Small intestine (tissue), 7 donors: ENCODE measurements at regions not wholly inside any gene's neighbourhood (a gene's known extent, or its start where the extent isn't known, plus 50 kb on each side); places are given as distances from the start of the nearest gene placed in this dataset.
"Not testable (repeated sequence)": the region's sequence is repeated elsewhere in the genome, so short reads cannot be mapped to it uniquely, and the experiment has no call there.

ENCODE experiments used
- DNase-seq, 2 donors: peaks; one replicate each; pipeline versions ENCODE4 v3.0.0 to v3.0.0-alpha.2; 2013
- FAIRE-seq: peaks from 2 replicates; lab custom pipeline; 2012; peaks lifted over from hg19 to GRCh38; lab: Jason Lieb, UNC
- H3K27ac ChIP-seq, 3 donors: one replicate each; pipeline ENCODE4 v1.5.1; 2013; ENCODE audit warnings: low read length in 2 of 3, mild to moderate bottlenecking in 2 of 3, control low read depth in 1 of 3, inconsistent platforms in 1 of 3, low read depth in 1 of 3, moderate library complexity in 1 of 3
- H3K27me3 ChIP-seq, 3 donors: one replicate each; pipeline ENCODE4 v1.6.1; 2013; ENCODE audit warnings: low read length in 3 of 3, inconsistent platforms in 1 of 3; ENCODE audit not compliant: control insufficient read depth in 3 of 3, insufficient read depth in 3 of 3
- H3K36me3 ChIP-seq, 3 donors: one replicate each; pipeline ENCODE4 v1.6.1; 2013; ENCODE audit warnings: low read length in 3 of 3, inconsistent platforms in 1 of 3, low read depth in 1 of 3, mild to moderate bottlenecking in 1 of 3, moderate library complexity in 1 of 3; ENCODE audit not compliant: control insufficient read depth in 3 of 3, insufficient read depth in 2 of 3
- H3K4me1 ChIP-seq, 3 donors: one replicate each; pipeline ENCODE4 v1.6.1; 2013; ENCODE audit warnings: low read length in 2 of 3, inconsistent platforms in 1 of 3, low read depth in 1 of 3, mild to moderate bottlenecking in 1 of 3, moderate library complexity in 1 of 3; ENCODE audit not compliant: control insufficient read depth in 3 of 3, insufficient read depth in 2 of 3
- H3K4me3 ChIP-seq, 3 donors: one replicate each; pipeline ENCODE4 v1.5.1; 2013; ENCODE audit warnings: low read length in 3 of 3, control low read depth in 1 of 3, inconsistent platforms in 1 of 3, low read depth in 1 of 3, mild to moderate bottlenecking in 1 of 3, moderate library complexity in 1 of 3
- H3K9me3 ChIP-seq, 2 donors: one replicate each; pipeline ENCODE4 v1.6.1; 2013; ENCODE audit warnings: low read depth in 1 of 2, low read length in 1 of 2; ENCODE audit not compliant: control insufficient read depth in 2 of 2, insufficient read depth in 1 of 2
- WGBS, 3 donors: extraction: QIAGEN DNeasy Blood & Tissue Kit; methylation state at CpG; one replicate each; pipeline ENCODE4 v1.1.7; 2013; 5-methylcytosine and 5-hydroxymethylcytosine counted together
- donor health status: healthy with polysubstance abuse.
- donor health status: control.
- donor health status: control.
- donor health status: Bipolar disorder and iron deficiency.
- donor health status: healthy.

DNA sequence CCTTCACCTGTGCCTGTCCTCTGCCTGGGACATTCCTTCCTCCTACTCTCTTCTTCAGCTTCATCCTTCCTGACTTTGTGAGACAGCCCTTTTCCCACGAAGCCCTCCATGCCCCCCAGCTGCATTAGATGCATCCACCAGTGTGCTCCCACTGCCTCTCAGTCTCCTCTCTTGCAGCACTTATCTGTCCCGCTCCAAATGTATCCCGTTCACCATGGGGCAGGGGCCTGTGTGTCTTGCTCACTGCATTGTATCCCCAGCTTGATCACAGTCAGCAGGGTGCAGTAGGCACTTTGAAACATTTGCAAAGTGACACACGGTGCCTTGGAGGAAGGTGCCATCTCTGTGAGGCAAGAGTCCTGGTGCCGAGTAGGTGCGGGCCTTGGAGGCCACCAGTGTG is 104.0 kb downstream of the SLC25A47 start:
- Histone ChIP-seq H3K4me3 (no peak overlapping the region), H3K27me3 (no peaks in the 10 kb centered on the region), H3K36me3 (peaks cover 0 to 22% (median 0%) of the 10 kb centered on the region in 3 donors), H3K4me1 (peaks cover 0 to 10% (median 0%) of the 10 kb centered on the region in 3 donors), H3K9me3 (no peaks in the 10 kb centered on the region), H3K27ac (no peak overlapping the region)
- WGBS, 3 donors = 83 to 90% (median 86%) methylated on average over 6 of the region's 6 CpGs
- FAIRE-seq (no peak), DNase-seq (no peak)

DNA sequence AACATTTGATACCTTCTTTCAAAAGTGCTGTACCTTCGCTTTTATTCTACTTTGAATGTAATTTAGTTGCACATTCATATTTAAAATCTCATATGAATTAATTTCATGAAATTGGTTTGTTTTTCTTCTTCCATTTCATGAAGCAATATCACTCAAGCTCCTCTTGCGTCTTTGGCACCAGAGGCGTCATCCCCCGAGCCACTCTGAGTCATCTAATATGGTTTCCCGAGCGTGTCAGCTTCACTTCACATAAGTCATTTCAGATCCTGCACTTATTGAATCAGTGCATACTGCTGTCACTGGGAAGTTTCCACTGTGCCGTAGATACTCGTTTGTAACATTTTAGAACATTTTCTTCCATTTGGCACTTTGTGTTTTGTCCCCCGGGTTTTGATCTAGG is 105.6 kb downstream of the SLC25A47 start:
- Histone ChIP-seq H3K36me3 (peaks cover 0 to 20% (median 0%) of the 10 kb centered on the region in 3 donors), H3K27me3 (no peaks in the 10 kb centered on the region), H3K9me3 (no peaks in the 10 kb centered on the region), H3K4me1 (peaks cover 0 to 10% (median 0%) of the 10 kb centered on the region in 3 donors), H3K4me3 (no peak overlapping the region), H3K27ac (no peak overlapping the region)
- 77 to 89% (median 86%) methylated on average over 9 of the region's 9 CpGs for WGBS, 3 donors
- DNase-seq (no peak), FAIRE-seq (no peak)

DNA sequence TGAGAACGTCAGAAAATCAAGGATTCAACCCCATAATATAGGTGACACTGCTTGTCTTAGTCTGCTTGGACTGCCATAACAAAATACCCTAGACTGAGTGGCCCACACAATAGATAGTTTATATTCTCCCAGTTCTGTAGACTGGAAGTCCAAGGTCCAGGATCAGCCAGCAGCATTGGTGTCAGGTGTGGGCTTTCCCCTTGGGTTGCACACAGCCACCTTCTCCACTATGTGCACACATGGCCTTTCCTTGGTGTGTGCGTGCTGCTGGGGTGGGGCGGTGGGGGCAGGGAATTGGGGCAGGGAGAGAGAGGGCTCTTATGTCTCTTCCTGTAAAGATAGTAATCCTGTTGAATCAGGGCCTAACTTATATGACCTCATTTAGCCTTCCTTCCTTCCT is 106.4 kb downstream of the SLC25A47 start:
- H3K4me1 ChIP-seq = peaks cover 0 to 10% (median 0%) of the 10 kb centered on the region in 3 donors
- H3K9me3 ChIP-seq = no peaks in the 10 kb centered on the region
- 19 to 66% (median 47%) methylated on average over 3 of the region's 3 CpGs for WGBS, 3 donors
- FAIRE-seq (no peak), DNase-seq (peak; percentile 50 to 71)
- H3K4me3 ChIP-seq = no peak overlapping the region
- no peaks in the 10 kb centered on the region for H3K27me3 ChIP-seq
- H3K27ac ChIP-seq = peak overlapping the region in 1 of 3 donors; percentile 18
- H3K36me3 ChIP-seq = peaks cover 0 to 16% (median 0%) of the 10 kb centered on the region in 3 donors

DNA sequence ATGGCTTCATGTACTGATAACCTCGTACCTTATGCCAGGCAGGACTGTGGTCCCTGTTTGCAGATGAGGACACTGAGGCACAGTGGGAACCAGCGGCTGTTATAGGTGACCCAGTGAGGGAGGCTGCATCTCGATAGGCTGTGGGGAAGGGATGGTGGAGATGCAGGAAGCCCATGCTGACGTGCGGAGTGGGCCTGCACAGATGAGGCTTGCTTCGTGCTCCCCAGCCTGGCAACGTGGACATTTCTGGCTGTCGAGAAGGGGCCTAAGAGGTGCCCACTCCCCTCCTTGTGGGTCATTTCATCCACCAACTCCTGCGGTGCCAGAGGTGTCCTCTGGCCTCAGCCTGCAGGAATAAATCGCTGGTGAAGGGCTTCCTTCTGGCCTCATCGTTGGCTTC is 107.4 kb downstream of the SLC25A47 start:
- Histone ChIP-seq H3K36me3 (peaks cover 0 to 14% (median 0%) of the 10 kb centered on the region in 3 donors), H3K27me3 (no peaks in the 10 kb centered on the region), H3K4me1 (peaks cover 0 to 10% (median 0%) of the 10 kb centered on the region in 3 donors), H3K27ac (no peak overlapping the region), H3K9me3 (no peaks in the 10 kb centered on the region), H3K4me3 (no peak overlapping the region)
- DNase-seq (no peak), FAIRE-seq (no peak)
- WGBS, 3 donors = 91 to 95% (median 93%) methylated on average over 11 of the region's 11 CpGs

DNA sequence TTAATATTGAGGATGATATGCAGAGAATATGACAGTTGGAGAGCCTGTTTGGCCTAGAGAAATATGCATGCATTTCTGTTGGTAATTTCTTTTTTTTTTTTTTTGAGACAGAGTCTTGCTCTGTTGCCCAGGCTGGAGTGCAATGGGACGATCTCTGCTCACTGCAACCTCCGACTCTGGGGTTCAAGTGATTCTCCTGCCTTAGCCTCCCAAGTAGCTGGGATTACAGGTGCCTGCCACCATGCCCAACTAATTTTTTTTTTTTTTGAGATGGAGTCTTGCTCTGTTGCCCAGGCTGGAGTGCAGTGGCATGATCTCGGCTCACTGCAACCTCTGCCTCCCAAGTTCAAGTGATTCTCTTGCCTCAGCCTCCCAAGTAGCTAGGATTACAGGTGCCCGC is 108.3 kb downstream of the SLC25A47 start:
- H3K27ac ChIP-seq, H3K4me1 ChIP-seq, H3K4me3 ChIP-seq, FAIRE-seq, DNase-seq, H3K36me3 ChIP-seq, H3K9me3 ChIP-seq, H3K27me3 ChIP-seq: not testable (repeated sequence)
- WGBS, 3 donors = 95 to 97% (median 95%) methylated on average over 4 of the region's 4 CpGs

DNA sequence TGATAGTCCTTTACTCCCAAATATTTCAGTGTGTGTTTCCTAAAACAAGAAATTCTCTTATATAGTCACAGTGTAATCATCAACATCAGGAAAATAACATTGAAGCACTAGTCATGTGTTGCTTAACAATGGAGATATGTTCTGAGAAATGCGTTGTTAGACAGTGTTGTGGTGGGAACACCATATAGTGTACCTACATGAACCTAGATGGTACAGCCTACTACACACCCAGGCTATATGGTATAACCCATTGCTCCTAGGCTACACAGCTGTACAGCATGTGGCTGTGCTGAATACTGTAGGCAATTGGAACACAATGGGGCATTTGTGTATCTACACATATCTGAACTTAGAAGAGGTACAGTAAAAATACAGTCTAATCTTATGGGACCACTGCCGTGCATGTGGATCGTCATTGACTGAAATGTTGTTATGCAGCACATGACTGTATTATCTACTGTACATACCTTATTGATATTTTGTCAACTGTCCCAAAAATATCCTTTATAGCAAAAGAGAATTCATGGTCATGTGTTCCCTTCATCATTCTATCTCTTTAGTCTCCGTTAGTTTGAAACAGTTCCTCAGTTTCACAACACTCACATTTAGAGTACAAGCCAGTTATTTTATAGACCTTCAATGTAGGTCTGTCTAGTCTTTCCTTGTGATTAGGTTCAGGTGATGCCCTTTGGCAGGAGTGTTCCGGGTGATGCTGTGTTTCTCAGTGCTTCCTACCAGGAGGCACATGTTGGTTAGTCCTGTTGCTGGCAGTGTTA is 109.7 kb downstream of the SLC25A47 start:
- Histone ChIP-seq H3K4me3 (no peak overlapping the region), H3K4me1 (peaks cover 0 to 10% (median 2%) of the 10 kb centered on the region in 3 donors), H3K36me3 (peaks cover 0 to 8% (median 0%) of the 10 kb centered on the region in 3 donors), H3K9me3 (no peaks in the 10 kb centered on the region), H3K27me3 (no peaks in the 10 kb centered on the region), H3K27ac (no peak overlapping the region)
- WGBS, 3 donors = 69 to 85% (median 73%) methylated on average over 5 of the region's 5 CpGs
- DNase-seq (no peak), FAIRE-seq (no peak)

DNA sequence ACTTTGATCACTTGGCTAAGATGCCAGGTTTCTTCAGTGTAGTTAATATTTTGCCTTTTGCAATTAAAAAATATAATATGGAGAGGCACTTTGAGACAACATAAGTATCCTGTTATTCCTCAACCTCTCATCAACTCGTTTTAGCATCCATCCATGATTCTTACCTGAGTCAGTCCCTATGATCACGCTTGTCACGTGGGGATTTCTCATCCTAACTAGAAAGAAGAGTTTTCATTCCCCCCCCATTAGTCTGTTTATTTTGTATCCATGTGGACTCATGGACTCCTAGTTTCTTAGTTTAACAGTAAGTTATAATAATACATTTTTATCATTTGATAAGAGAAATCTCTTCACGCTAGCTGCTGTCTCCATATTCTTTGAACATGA is 110.3 kb downstream of the SLC25A47 start:
- H3K4me1 ChIP-seq = peaks cover 0 to 10% (median 2%) of the 10 kb centered on the region in 3 donors
- H3K27me3 ChIP-seq = no peaks in the 10 kb centered on the region
- no peaks in the 10 kb centered on the region for H3K9me3 ChIP-seq
- FAIRE-seq (no peak), DNase-seq (no peak)
- WGBS, 3 donors = 66 to 85% (median 72%) methylated on average over 4 of the region's 4 CpGs
- peaks cover 0 to 6% (median 0%) of the 10 kb centered on the region in 3 donors for H3K36me3 ChIP-seq
- H3K4me3 ChIP-seq = no peak overlapping the region
- H3K27ac ChIP-seq = no peak overlapping the region

DNA sequence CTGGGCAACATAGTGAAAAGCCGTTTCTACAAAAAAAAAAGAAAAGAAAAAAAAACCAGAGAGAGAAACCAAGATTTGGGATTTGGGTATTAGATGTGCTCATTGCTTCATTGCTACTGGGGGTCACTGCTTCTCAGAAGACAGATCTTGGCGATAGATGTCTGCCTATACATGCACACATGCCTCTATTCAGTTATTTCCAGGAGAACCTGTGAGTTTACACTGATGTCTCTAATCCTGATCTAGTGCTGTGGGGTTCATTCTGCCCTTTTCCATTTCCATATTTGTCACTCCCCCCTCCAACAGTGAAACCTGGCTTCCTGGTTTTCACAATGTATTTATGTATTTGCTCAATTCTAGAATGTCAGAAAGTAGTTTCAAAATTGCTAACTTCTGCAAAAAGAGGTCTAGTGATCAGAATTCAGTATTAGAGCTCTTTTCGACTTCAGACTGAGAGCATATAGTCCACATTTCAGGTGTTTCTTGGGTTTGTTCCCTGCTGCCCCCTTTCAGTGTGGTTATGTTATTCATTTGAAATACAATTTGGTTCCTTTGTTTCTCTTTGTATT is 111.0 kb downstream of the SLC25A47 start:
- no peak overlapping the region for H3K27ac ChIP-seq
- DNase-seq = no peak
- WGBS, 3 donors = 84 to 87% (median 87%) methylated on average over 3 of the region's 3 CpGs
- no peaks in the 10 kb centered on the region for H3K9me3 ChIP-seq
- FAIRE-seq = no peak
- peaks cover 0 to 11% (median 2%) of the 10 kb centered on the region in 3 donors for H3K4me1 ChIP-seq
- H3K4me3 ChIP-seq = no peak overlapping the region
- H3K36me3 ChIP-seq = peaks cover 0 to 6% (median 0%) of the 10 kb centered on the region in 3 donors
- no peaks in the 10 kb centered on the region for H3K27me3 ChIP-seq
